Trophoblast cell (in vitro differentiated cells and primary cell): ENCODE measurements at regions not wholly inside any gene's neighbourhood (a gene's known extent, or its start where the extent isn't known, plus 50 kb on each side); places are given as distances from the start of the nearest gene placed in this dataset.

Source experiments
- DNase-seq, 2 donors: peaks; one replicate each; pipeline ENCODE4 v3.0.0-alpha.2; 2016
- H2AFZ ChIP-seq: 2 replicates; pipeline ENCODE4 v1.6.1; 2013; ENCODE audit warnings: low read length, moderate library complexity, mild to moderate bottlenecking; ENCODE audit not compliant: insufficient read depth, poor library complexity
- H2AK5ac ChIP-seq: 2 replicates; pipeline ENCODE4 v1.6.1; 2013; ENCODE audit warnings: mild to moderate bottlenecking, low read length
- H2BK120ac ChIP-seq: 2 replicates; pipeline ENCODE4 v1.6.1; 2013; ENCODE audit warnings: low read length, mild to moderate bottlenecking, moderate library complexity; ENCODE audit not compliant: insufficient read depth, poor library complexity
- H2BK12ac ChIP-seq: 2 replicates; pipeline ENCODE4 v1.6.1; 2013; ENCODE audit warnings: mild to moderate bottlenecking, low read length, moderate library complexity
- H2BK5ac ChIP-seq: 2 replicates; pipeline ENCODE4 v1.6.1; 2013; ENCODE audit warnings: low read length, low read depth, moderate library complexity, mild to moderate bottlenecking; ENCODE audit not compliant: poor library complexity
- H3K14ac ChIP-seq: 2 replicates; pipeline ENCODE4 v1.6.1; 2013; ENCODE audit warnings: mild to moderate bottlenecking, low read length
- H3K18ac ChIP-seq: 2 replicates; pipeline ENCODE4 v1.6.1; 2013; ENCODE audit warnings: mild to moderate bottlenecking, low read length
- H3K23ac ChIP-seq: 2 replicates; pipeline ENCODE4 v1.6.1; 2013; ENCODE audit warnings: low read length
- H3K27ac ChIP-seq: 2 replicates; pipeline ENCODE4 v1.5.1; 2013; ENCODE audit warnings: low read depth, mild to moderate bottlenecking, inconsistent platforms, low read length, moderate library complexity
- H3K27me3 ChIP-seq: 2 replicates; pipeline ENCODE4 v1.6.1; 2013; ENCODE audit warnings: inconsistent platforms, mild to moderate bottlenecking, low read length, moderate library complexity; ENCODE audit not compliant: insufficient read depth
- H3K36me3 ChIP-seq, 2 experiments: 1 replicate in 1 of 2; 2 replicates in 1 of 2; pipeline ENCODE4 v1.6.1; 2013; ENCODE audit warnings: low read length in 2 of 2, mild to moderate bottlenecking in 2 of 2, moderate library complexity in 1 of 2; ENCODE audit not compliant: insufficient read depth in 2 of 2, control insufficient read depth in 1 of 2
- H3K4ac ChIP-seq: 2 replicates; pipeline ENCODE4 v1.6.1; 2013; ENCODE audit warnings: low read depth, mild to moderate bottlenecking, low read length, moderate library complexity
- H3K4me1 ChIP-seq, 2 experiments: 1 replicate in 1 of 2; 2 replicates in 1 of 2; pipeline ENCODE4 v1.6.1; 2013; ENCODE audit warnings: low read length in 2 of 2, mild to moderate bottlenecking in 2 of 2, moderate library complexity in 1 of 2; ENCODE audit not compliant: insufficient read depth in 2 of 2, control insufficient read depth in 1 of 2
- H3K4me2 ChIP-seq: 2 replicates; pipeline ENCODE4 v1.6.1; 2013; ENCODE audit warnings: inconsistent platforms, mild to moderate bottlenecking, low read length, moderate library complexity
- H3K4me3 ChIP-seq: 2 replicates; pipeline ENCODE4 v1.5.1; 2013; ENCODE audit warnings: mild to moderate bottlenecking, low read depth, low read length, inconsistent platforms
- H3K79me1 ChIP-seq: one replicate; pipeline ENCODE4 v1.6.1; 2013; ENCODE audit warnings: low read length
- H3K79me2 ChIP-seq: 2 replicates; pipeline ENCODE4 v1.6.1; 2013; ENCODE audit warnings: low read length, mild to moderate bottlenecking; ENCODE audit not compliant: control insufficient read depth, insufficient read depth, poor library complexity
- H3K9ac ChIP-seq: 2 replicates; pipeline ENCODE4 v1.6.1; 2013; ENCODE audit warnings: mild to moderate bottlenecking, low read length
- H3K9me3 ChIP-seq: 2 replicates; pipeline ENCODE4 v1.6.1; 2013; ENCODE audit warnings: low read depth, mild to moderate bottlenecking, control low read depth, inconsistent platforms, low read length; ENCODE audit not compliant: insufficient read depth
- H4K12ac ChIP-seq: 2 replicates; pipeline ENCODE4 v1.6.1; 2013; ENCODE audit warnings: low read depth, mild to moderate bottlenecking, low read length, moderate library complexity
- H4K8ac ChIP-seq: 2 replicates; pipeline ENCODE4 v1.6.1; 2013; ENCODE audit warnings: low read depth, mild to moderate bottlenecking, low read length, moderate library complexity
- H4K91ac ChIP-seq: one replicate; pipeline ENCODE4 v1.6.1; 2013; ENCODE audit warnings: low read depth, mild to moderate bottlenecking, low read length, moderate library complexity
- WGBS: extraction: QIAGEN DNeasy Blood & Tissue Kit; methylation state at CpG from one replicate; pipeline ENCODE4 v1.1.7; 2013; ENCODE audit warnings: missing lambda C conversion rate; ENCODE audit not compliant: insufficient read length, insufficient coverage; ENCODE audit errors: extremely low coverage; 5-methylcytosine and 5-hydroxymethylcytosine counted together

GRCh38 chr17:5826384-5826783 lies 242.1 kb upstream of the NLRP1 start:
- Histone ChIP-seq H3K4ac (no peak overlapping the region), H3K4me2 (no peak overlapping the region), H3K79me1 (no peaks in the 10 kb centered on the region), H3K79me2 (no peaks in the 10 kb centered on the region), H4K12ac (no peak overlapping the region), H4K91ac (no peak overlapping the region), H3K27ac (no peak overlapping the region), H2BK120ac (no peak overlapping the region), H3K14ac (no peak overlapping the region), H3K36me3 (no peaks in the 10 kb centered on the region), H4K8ac (no peak overlapping the region), H2AK5ac (no peak overlapping the region), H2BK5ac (no peak overlapping the region), H3K4me3 (no peak overlapping the region), H2BK12ac (no peak overlapping the region), H3K18ac (no peak overlapping the region), H2AFZ (no peak overlapping the region), H3K27me3 (no peaks in the 10 kb centered on the region), H3K23ac (no peak overlapping the region), H3K9me3 (no peaks in the 10 kb centered on the region), H3K4me1 (peaks cover 2 to 5% of the 10 kb centered on the region in 2 experiments), H3K9ac (no peak overlapping the region)
- DNase-seq, result no peak
- no CpG with 5 or more reads among the region's 2 CpGs for WGBS

- Histone ChIP-seq H2BK5ac (no peak overlapping the region), H4K8ac (no peak overlapping the region), H3K9me3 (no peaks in the 10 kb centered on the region), H3K4me1 (no peaks in the 10 kb centered on the region), H3K18ac (no peak overlapping the region), H3K14ac (no peak overlapping the region), H3K27ac (no peak overlapping the region), H2BK120ac (no peak overlapping the region), H3K79me2 (no peaks in the 10 kb centered on the region), H3K9ac (no peak overlapping the region), H2AFZ (no peak overlapping the region), H2AK5ac (no peak overlapping the region), H3K4ac (no peak overlapping the region), H3K36me3 (no peaks in the 10 kb centered on the region), H3K4me3 (no peak overlapping the region), H3K27me3 (no peaks in the 10 kb centered on the region), H4K12ac (no peak overlapping the region), H3K79me1 (no peaks in the 10 kb centered on the region), H4K91ac (no peak overlapping the region), H3K23ac (no peak overlapping the region), H3K4me2 (no peak overlapping the region), H2BK12ac (no peak overlapping the region)
- no peak for DNase-seq
- no CpG with 5 or more reads among the region's 4 CpGs for WGBS
These were observed 239.3 kb upstream of the WSCD1 start for GRCh38 chr17:5830921-5831320.

- H3K36me3 ChIP-seq, result no peaks in the 10 kb centered on the region
- no peaks in the 10 kb centered on the region for H3K79me2 ChIP-seq
- no peak overlapping the region for H2BK120ac ChIP-seq
- H3K23ac ChIP-seq, result no peak overlapping the region
- H3K27me3 ChIP-seq, result no peaks in the 10 kb centered on the region
- H3K4me1 ChIP-seq, result no peaks in the 10 kb centered on the region
- no peak overlapping the region for H3K4me2 ChIP-seq
- no CpG with 5 or more reads among the region's 1 CpG for WGBS
- peak in 1 of 2 donors; percentile 38 for DNase-seq
- H4K91ac ChIP-seq, result no peak overlapping the region
- H2AK5ac ChIP-seq, result no peak overlapping the region
- no peak overlapping the region for H2BK5ac ChIP-seq
- no peak overlapping the region for H3K18ac ChIP-seq
- no peak overlapping the region for H3K14ac ChIP-seq
- no peaks in the 10 kb centered on the region for H3K79me1 ChIP-seq
- H2AFZ ChIP-seq, result no peak overlapping the region
- H3K4ac ChIP-seq, result no peak overlapping the region
- H3K9me3 ChIP-seq, result no peaks in the 10 kb centered on the region
- no peak overlapping the region for H3K4me3 ChIP-seq
- H4K8ac ChIP-seq, result no peak overlapping the region
- H4K12ac ChIP-seq, result no peak overlapping the region
- no peak overlapping the region for H3K9ac ChIP-seq
- no peak overlapping the region for H3K27ac ChIP-seq
- no peak overlapping the region for H2BK12ac ChIP-seq
These were observed 237.3 kb upstream of the WSCD1 start for GRCh38 chr17:5832886-5833285.

- Histone ChIP-seq H2AK5ac (no peak overlapping the region), H4K12ac (no peak overlapping the region), H2BK120ac (no peak overlapping the region), H3K9me3 (peaks cover 2% of the 10 kb centered on the region), H3K4ac (no peak overlapping the region), H3K18ac (no peak overlapping the region), H4K91ac (no peak overlapping the region), H3K4me2 (no peak overlapping the region), H3K27me3 (no peaks in the 10 kb centered on the region), H4K8ac (no peak overlapping the region), H2BK12ac (no peak overlapping the region), H2BK5ac (no peak overlapping the region), H3K79me2 (no peaks in the 10 kb centered on the region), H3K27ac (no peak overlapping the region), H3K14ac (no peak overlapping the region), H3K4me1 (no peaks in the 10 kb centered on the region), H3K4me3 (no peak overlapping the region), H3K79me1 (no peaks in the 10 kb centered on the region), H3K36me3 (no peaks in the 10 kb centered on the region), H3K9ac (no peak overlapping the region), H2AFZ (no peak overlapping the region), H3K23ac (no peak overlapping the region)
- peak; percentile 41 to 84 for DNase-seq
- WGBS, result no CpG with 5 or more reads among the region's 4 CpGs
These were observed 233.1 kb upstream of the WSCD1 start for GRCh38 chr17:5837055-5837491.
